HCT116 (cell line): ENCODE measurements at regions not wholly inside any gene's neighbourhood (a gene's known extent, or its start where the extent isn't known, plus 50 kb on each side); places are given as distances from the start of the nearest gene placed in this dataset.

Source experiments
- ATAC-seq: fragments of 200-7000 bp; cut with Tn5 transposase; 2 replicates; pipeline ENCODE4 v1.9.1; 2020; ENCODE audit warnings: mild to moderate bottlenecking, moderate library complexity
- BruUV-seq: library from RNA; stranded (reverse); fragments of 400-500 nt; replicated peaks from 2 replicates; lab custom pipeline; 2021; lab: Mats Ljungman, UMichigan
- CTCF ChIA-PET: fragments of 300-600 bp; sonication (Branson Sonifier 250); formaldehyde crosslinking; loops from one replicate; lab custom pipeline; 2021; ENCODE audit warnings: antibody characterized with exemption; lab: Charles Lee
- POLR2A ChIA-PET: fragments of 300-600, 350-600 bp; sonication (Branson Sonifier 250); formaldehyde crosslinking; loops from one replicate; lab custom pipeline; 2021; ENCODE audit warnings: antibody characterized with exemption; lab: Charles Lee
- RAD21 ChIA-PET, 2 experiments: fragments of 300-600 bp; sonication (Branson Sonifier 250); formaldehyde crosslinking; loops; one replicate each; lab custom pipeline; 2023; ENCODE audit warnings: low total read pairs in 2 of 2; ENCODE audit not compliant: uncharacterized antibody in 2 of 2, unreplicated experiment in 2 of 2, low non-redundant PET in 1 of 2; lab: Charles Lee
- DNase-seq: peaks from one replicate; pipeline ENCODE4 v3.0.0-alpha.2; 2010; ENCODE audit warnings: low read depth, low spot score
- H2AFZ ChIP-seq: fragments of 200-600 bp; shearing (Covaris generic), sonication (generic); 2 replicates; pipeline ENCODE4 v1.6.1; 2017; ENCODE audit warnings: low read depth, mixed run types, mixed read lengths, antibody characterized with exemption, low read length; ENCODE audit not compliant: poor library complexity, severe bottlenecking
- H3K27ac ChIP-seq: 2 replicates; pipeline ENCODE4 v1.5.1; 2012; ENCODE audit warnings: low read depth, low read length
- H3K27me3 ChIP-seq: fragments of 200-600 bp; sonication (generic); 2 replicates; pipeline ENCODE4 v1.6.1; 2016; ENCODE audit warnings: mixed run types, low read length, mixed read lengths; ENCODE audit not compliant: insufficient read depth
- H3K36me3 ChIP-seq, 2 experiments: fragments of 200-500 bp in 1 of 2; fragments of 200-600 bp in 1 of 2; sonication (Bioruptor generic) in 1 of 2; sonication (generic) in 1 of 2; 2 replicates each; pipeline versions ENCODE4 v1.5.1 to v1.6.1; 2014 to 2016; ENCODE audit warnings: low read length in 2 of 2, inconsistent platforms in 1 of 2, mixed read lengths in 1 of 2, mixed run types in 1 of 2; ENCODE audit not compliant: insufficient read depth in 2 of 2, control insufficient read depth in 1 of 2
- H3K4me1 ChIP-seq, 2 experiments: fragments of 200-600 bp in 1 of 2; sonication (generic) in 1 of 2; 2 replicates each; pipeline versions ENCODE4 v1.5.1 to v1.6.1; 2012 to 2017; ENCODE audit warnings: low read length in 2 of 2, inconsistent platforms in 1 of 2, mild to moderate bottlenecking in 1 of 2, mixed read lengths in 1 of 2, mixed run types in 1 of 2, moderate library complexity in 1 of 2; ENCODE audit not compliant: insufficient read depth in 2 of 2, control insufficient read depth in 1 of 2
- H3K4me2 ChIP-seq: fragments of 200-600 bp; sonication (generic); 2 replicates; pipeline ENCODE4 v1.6.1; 2017; ENCODE audit warnings: mixed run types, low read length, mixed read lengths
- H3K4me3 ChIP-seq, 2 experiments: fragments of 200-600 bp in 1 of 2; sonication (generic) in 1 of 2; replicated peaks in 1 of 2; 2 replicates each; pipeline ENCODE4 v1.5.1; 2011 to 2016; ENCODE audit warnings: low read length in 2 of 2, control low read depth in 1 of 2, low read depth in 1 of 2, mild to moderate bottlenecking in 1 of 2, mixed read lengths in 1 of 2, mixed run types in 1 of 2
- H3K79me2 ChIP-seq: fragments of 200-600 bp; sonication (generic); 2 replicates; pipeline ENCODE4 v1.6.1; 2017; ENCODE audit warnings: mild to moderate bottlenecking, mixed run types, low read length, moderate library complexity, mixed read lengths; ENCODE audit not compliant: insufficient read depth
- H3K9ac ChIP-seq: fragments of 200-600 bp; sonication (generic); 2 replicates; pipeline ENCODE4 v1.6.1; 2016; ENCODE audit warnings: low read length, mixed read lengths
- H3K9me2 ChIP-seq: fragments of 200-600 bp; sonication (generic), shearing (Covaris generic); 2 replicates; pipeline ENCODE4 v1.6.1; 2017; ENCODE audit warnings: mixed run types, mild to moderate bottlenecking, moderate library complexity; ENCODE audit not compliant: insufficient read depth
- H3K9me3 ChIP-seq, 2 experiments: fragments of 200-500 bp in 1 of 2; fragments of 200-600 bp in 1 of 2; sonication (Bioruptor generic) in 1 of 2; sonication (generic) in 1 of 2; 2 replicates each; pipeline ENCODE4 v1.6.1; 2014 to 2017; ENCODE audit warnings: low read length in 2 of 2, mixed read lengths in 2 of 2, inconsistent platforms in 1 of 2, low read depth in 1 of 2, mild to moderate bottlenecking in 1 of 2, mixed run types in 1 of 2, moderate library complexity in 1 of 2; ENCODE audit not compliant: control insufficient read depth in 1 of 2, insufficient read depth in 1 of 2
- H4K20me1 ChIP-seq: fragments of 200-600 bp; sonication (generic), shearing (Covaris generic); 2 replicates; pipeline ENCODE4 v1.6.1; 2017; ENCODE audit warnings: mixed run types, mild to moderate bottlenecking, moderate library complexity; ENCODE audit not compliant: insufficient read depth
- CEBPB ChIP-seq: IDR thresholded peaks from 2 replicates; pipeline ENCODE4 v1.6.1; 2012; ENCODE audit warnings: low read depth
- EGR1 ChIP-seq: IDR thresholded peaks from 2 replicates; pipeline ENCODE4 v1.6.1; 2012; ENCODE audit warnings: low read depth
- ELF1 ChIP-seq: IDR thresholded peaks from 2 replicates; pipeline ENCODE4 v1.6.1; 2012; ENCODE audit warnings: low read depth, borderline replicate concordance
- FOSL1 ChIP-seq: IDR thresholded peaks from 2 replicates; pipeline ENCODE4 v1.6.1; 2012; ENCODE audit warnings: low read depth
- JUND ChIP-seq: IDR thresholded peaks from 2 replicates; pipeline ENCODE4 v1.6.1; 2012
- RAD21 ChIP-seq: IDR thresholded peaks from 2 replicates; pipeline ENCODE4 v1.6.1; 2012; ENCODE audit warnings: low read depth, mild to moderate bottlenecking
- SIN3A ChIP-seq: IDR thresholded peaks from 2 replicates; pipeline ENCODE4 v1.6.1; 2012; ENCODE audit warnings: low read depth
- TCF7L2 ChIP-seq: IDR thresholded peaks from 2 replicates; pipeline ENCODE4 v1.7.0; 2011; ENCODE audit warnings: borderline replicate concordance, inconsistent platforms; ENCODE audit not compliant: insufficient read depth, insufficient read length; ENCODE audit errors: extremely low read depth
- ZBTB33 ChIP-seq: IDR thresholded peaks from 2 replicates; pipeline ENCODE4 v1.6.1; 2011; ENCODE audit warnings: mild to moderate bottlenecking, low read length, moderate library complexity; ENCODE audit not compliant: insufficient replicate concordance; ENCODE audit errors: extremely low read depth
- ZFX ChIP-seq: fragments of 450-650 bp; IDR thresholded peaks from 2 replicates; pipeline ENCODE4 v1.6.1; 2017
- ZNF274 ChIP-seq: fragments of 200-500 bp; sonication (Bioruptor generic); IDR thresholded peaks from 2 replicates; pipeline ENCODE4 v1.6.1; 2014; ENCODE audit warnings: mild to moderate bottlenecking, low read depth, low read length, inconsistent platforms
- intact Hi-C: fragments of 100-400 bp; cut with micrococcal nuclease; formaldehyde crosslinking; loops from 2 replicates; pipeline ENCODE4 v1.10.0; 2022
- TF ChIP-seq, protein P1 (sequence below): IDR thresholded peaks from 2 replicates; pipeline ENCODE4 v1.6.1; 2012; ENCODE audit warnings: low read depth
- TF ChIP-seq, protein P2 (sequence below): IDR thresholded peaks from 2 replicates; pipeline ENCODE4 v1.6.1; 2012

- Histone ChIP-seq H3K79me2 (no peaks in the 10 kb centered on the region), H4K20me1 (no peaks in the 10 kb centered on the region; the same call in 1 of the 2 replicates), H3K9me3 (no peaks in the 10 kb centered on the region), H3K4me1 (peaks cover 0 to 5% of the 10 kb centered on the region in 2 experiments; a peak in 2 of 4 replicates), H2AFZ (no peak overlapping the region), H3K9me2 (no peaks in the 10 kb centered on the region), H3K27ac (no peak overlapping the region), H3K36me3 (no peaks in the 10 kb centered on the region), H3K9ac (no peak overlapping the region), H3K4me3 (no peak overlapping the region), H3K27me3 (no peaks in the 10 kb centered on the region), H3K4me2 (no peak overlapping the region)
- intact Hi-C loops, result no loop called here
- no peak for DNase-seq
- POLR2A ChIA-PET, result no interaction called here
- TF ChIP-seq SIN3A (no peak), EGR1 (no peak), ZFX (no peak), JUND (no peak), ZNF274 (no peak), RAD21 (no peak), TCF7L2 (no peak), ELF1 (no peak), FOSL1 (no peak), ZBTB33 (no peak), CEBPB (no peak)
- TF ChIP-seq, protein P1, sequence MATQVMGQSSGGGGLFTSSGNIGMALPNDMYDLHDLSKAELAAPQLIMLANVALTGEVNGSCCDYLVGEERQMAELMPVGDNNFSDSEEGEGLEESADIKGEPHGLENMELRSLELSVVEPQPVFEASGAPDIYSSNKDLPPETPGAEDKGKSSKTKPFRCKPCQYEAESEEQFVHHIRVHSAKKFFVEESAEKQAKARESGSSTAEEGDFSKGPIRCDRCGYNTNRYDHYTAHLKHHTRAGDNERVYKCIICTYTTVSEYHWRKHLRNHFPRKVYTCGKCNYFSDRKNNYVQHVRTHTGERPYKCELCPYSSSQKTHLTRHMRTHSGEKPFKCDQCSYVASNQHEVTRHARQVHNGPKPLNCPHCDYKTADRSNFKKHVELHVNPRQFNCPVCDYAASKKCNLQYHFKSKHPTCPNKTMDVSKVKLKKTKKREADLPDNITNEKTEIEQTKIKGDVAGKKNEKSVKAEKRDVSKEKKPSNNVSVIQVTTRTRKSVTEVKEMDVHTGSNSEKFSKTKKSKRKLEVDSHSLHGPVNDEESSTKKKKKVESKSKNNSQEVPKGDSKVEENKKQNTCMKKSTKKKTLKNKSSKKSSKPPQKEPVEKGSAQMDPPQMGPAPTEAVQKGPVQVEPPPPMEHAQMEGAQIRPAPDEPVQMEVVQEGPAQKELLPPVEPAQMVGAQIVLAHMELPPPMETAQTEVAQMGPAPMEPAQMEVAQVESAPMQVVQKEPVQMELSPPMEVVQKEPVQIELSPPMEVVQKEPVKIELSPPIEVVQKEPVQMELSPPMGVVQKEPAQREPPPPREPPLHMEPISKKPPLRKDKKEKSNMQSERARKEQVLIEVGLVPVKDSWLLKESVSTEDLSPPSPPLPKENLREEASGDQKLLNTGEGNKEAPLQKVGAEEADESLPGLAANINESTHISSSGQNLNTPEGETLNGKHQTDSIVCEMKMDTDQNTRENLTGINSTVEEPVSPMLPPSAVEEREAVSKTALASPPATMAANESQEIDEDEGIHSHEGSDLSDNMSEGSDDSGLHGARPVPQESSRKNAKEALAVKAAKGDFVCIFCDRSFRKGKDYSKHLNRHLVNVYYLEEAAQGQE, result no peak
- TF ChIP-seq, protein P2, sequence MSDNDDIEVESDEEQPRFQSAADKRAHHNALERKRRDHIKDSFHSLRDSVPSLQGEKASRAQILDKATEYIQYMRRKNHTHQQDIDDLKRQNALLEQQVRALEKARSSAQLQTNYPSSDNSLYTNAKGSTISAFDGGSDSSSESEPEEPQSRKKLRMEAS, result no peak
- CTCF ChIA-PET, result no interaction called here
- no TSS peak for BruUV-seq
- no peak for ATAC-seq
- RAD21 ChIA-PET, result no interaction called here
Measured at GRCh38 chr10:60491162-60491561, 101.5 kb upstream of the ANK3 start.
